Stomach (tissue), 4 donors: ENCODE measurements at regions not wholly inside any gene's neighbourhood (a gene's known extent, or its start where the extent isn't known, plus 50 kb on each side); places are given as distances from the start of the nearest gene placed in this dataset.

Experiments used
- POLR2A ChIP-seq, 4 donors: fragments of 450-650 bp; IDR thresholded peaks; one replicate each; pipeline ENCODE4 v1.6.1; 2016; ENCODE audit warnings: antibody characterized with exemption in 4 of 4, control low read depth in 2 of 4, mild to moderate bottlenecking in 1 of 4, moderate library complexity in 1 of 4
- TF ChIP-seq, protein P1 (sequence below), 7 experiments: fragments of 450-650 bp in 4 of 7; fragments of 200-600 bp in 3 of 7; sonication (generic) in 3 of 7; IDR thresholded peaks; one replicate each; pipeline ENCODE4 v1.5.1; 2016 to 2019; ENCODE audit warnings: antibody characterized with exemption in 7 of 7, control low read depth in 2 of 7, mild to moderate bottlenecking in 1 of 7

DNA sequence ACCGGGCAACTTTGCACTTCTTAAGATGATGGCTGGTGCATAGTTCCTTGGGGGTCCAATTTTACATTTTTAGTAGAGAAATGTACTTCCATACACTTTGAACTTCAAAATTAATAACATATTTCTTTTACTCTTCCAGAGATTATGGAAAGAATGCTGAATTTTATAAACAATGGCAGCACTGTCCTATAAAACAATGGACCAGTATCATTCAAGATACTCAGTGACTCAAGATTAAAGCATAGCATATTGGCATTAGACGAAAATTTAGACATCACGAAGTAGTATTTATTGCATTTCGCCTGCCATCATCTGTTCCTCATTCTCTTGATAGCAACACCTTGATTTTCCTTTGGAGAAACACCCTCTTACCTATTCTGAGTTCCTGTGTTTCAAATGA, 118.3 kb upstream of the ATF7IP start:
- TF ChIP-seq POLR2A (IDR thresholded peaks at IDR 0.05) = no peak
- TF ChIP-seq, protein P1, sequence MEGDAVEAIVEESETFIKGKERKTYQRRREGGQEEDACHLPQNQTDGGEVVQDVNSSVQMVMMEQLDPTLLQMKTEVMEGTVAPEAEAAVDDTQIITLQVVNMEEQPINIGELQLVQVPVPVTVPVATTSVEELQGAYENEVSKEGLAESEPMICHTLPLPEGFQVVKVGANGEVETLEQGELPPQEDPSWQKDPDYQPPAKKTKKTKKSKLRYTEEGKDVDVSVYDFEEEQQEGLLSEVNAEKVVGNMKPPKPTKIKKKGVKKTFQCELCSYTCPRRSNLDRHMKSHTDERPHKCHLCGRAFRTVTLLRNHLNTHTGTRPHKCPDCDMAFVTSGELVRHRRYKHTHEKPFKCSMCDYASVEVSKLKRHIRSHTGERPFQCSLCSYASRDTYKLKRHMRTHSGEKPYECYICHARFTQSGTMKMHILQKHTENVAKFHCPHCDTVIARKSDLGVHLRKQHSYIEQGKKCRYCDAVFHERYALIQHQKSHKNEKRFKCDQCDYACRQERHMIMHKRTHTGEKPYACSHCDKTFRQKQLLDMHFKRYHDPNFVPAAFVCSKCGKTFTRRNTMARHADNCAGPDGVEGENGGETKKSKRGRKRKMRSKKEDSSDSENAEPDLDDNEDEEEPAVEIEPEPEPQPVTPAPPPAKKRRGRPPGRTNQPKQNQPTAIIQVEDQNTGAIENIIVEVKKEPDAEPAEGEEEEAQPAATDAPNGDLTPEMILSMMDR (IDR thresholded peaks at IDR 0.05) = no peak
